GM23338 (cell line): ENCODE measurements at regions not wholly inside any gene's neighbourhood (a gene's known extent, or its start where the extent isn't known, plus 50 kb on each side); places are given as distances from the start of the nearest gene placed in this dataset.

Experiments used
- ATAC-seq: fragments of 200-7000 bp; cut with Tn5 transposase; 3 replicates; pipeline ENCODE4 v1.9.1; 2020
- DNase-seq: peaks from one replicate; pipeline ENCODE4 v3.0.0-alpha.2; 2015; ENCODE audit warnings: low spot score
- H2AFZ ChIP-seq: fragments of 200-600 bp; sonication (generic); 2 replicates; pipeline ENCODE4 v1.8.0; 2016; ENCODE audit warnings: antibody characterized with exemption, mild to moderate bottlenecking, moderate library complexity
- H3F3A ChIP-seq: fragments of 200-600 bp; sonication (generic); replicated peaks from 2 replicates; pipeline ENCODE4 v1.8.0; 2017; ENCODE audit warnings: antibody characterized with exemption, mixed run types, low read depth
- H3K27ac ChIP-seq: fragments of 200-600 bp; sonication (generic); 2 replicates; pipeline ENCODE4 v1.6.1; 2016; ENCODE audit warnings: low read depth
- H3K27me3 ChIP-seq: fragments of 200-600 bp; sonication (generic); 2 replicates; pipeline ENCODE4 v1.8.0; 2016; ENCODE audit warnings: mild to moderate bottlenecking, mixed run types, moderate library complexity; ENCODE audit not compliant: insufficient read depth
- H3K36me3 ChIP-seq: fragments of 200-600 bp; sonication (generic); 2 replicates; pipeline ENCODE4 v1.8.0; 2016; ENCODE audit warnings: mild to moderate bottlenecking; ENCODE audit not compliant: insufficient read depth
- H3K4me1 ChIP-seq: fragments of 200-600 bp; sonication (generic); 2 replicates; pipeline ENCODE4 v1.8.0; 2016; ENCODE audit warnings: mild to moderate bottlenecking, moderate library complexity; ENCODE audit not compliant: insufficient read depth
- H3K4me2 ChIP-seq: fragments of 200-600 bp; sonication (generic); 2 replicates; pipeline ENCODE4 v1.7.1; 2017; ENCODE audit warnings: mixed run types
- H3K4me3 ChIP-seq: fragments of 200-600 bp; sonication (generic); 2 replicates; pipeline ENCODE4 v1.6.1; 2016; ENCODE audit warnings: mixed run types
- H3K79me2 ChIP-seq: fragments of 200-600 bp; sonication (generic); replicated peaks from 2 replicates; pipeline ENCODE4 v1.8.0; 2017; ENCODE audit warnings: mild to moderate bottlenecking; ENCODE audit not compliant: insufficient read depth
- H3K9me2 ChIP-seq: fragments of 200-600 bp; sonication (generic); 2 replicates; pipeline ENCODE4 v1.8.0; 2017; ENCODE audit not compliant: insufficient read depth
- H4K20me1 ChIP-seq: fragments of 200-600 bp; sonication (generic); replicated peaks from 2 replicates; pipeline ENCODE4 v1.8.0; 2017; ENCODE audit warnings: mild to moderate bottlenecking; ENCODE audit not compliant: insufficient read depth
- H3K27ac Mint-ChIP-seq: 2 replicates; pipeline ENCODE4 v1.8.0; 2020; ENCODE audit warnings: inconsistent platforms, mild to moderate bottlenecking, moderate library complexity, mixed read lengths
- H3K27me3 Mint-ChIP-seq: 3 replicates; pipeline ENCODE4 v1.8.0; 2022; ENCODE audit warnings: low read depth, mild to moderate bottlenecking, moderate library complexity, mixed read lengths, inconsistent platforms; ENCODE audit not compliant: insufficient read depth, poor library complexity
- H3K36me3 Mint-ChIP-seq: 3 replicates; pipeline ENCODE4 v1.8.0; 2021; ENCODE audit warnings: low read depth, mild to moderate bottlenecking, inconsistent platforms, moderate library complexity, mixed read lengths
- H3K4me1 Mint-ChIP-seq: 3 replicates; pipeline ENCODE4 v1.8.0; 2020; ENCODE audit warnings: mild to moderate bottlenecking, inconsistent platforms, mixed read lengths
- H3K4me3 Mint-ChIP-seq: 3 replicates; pipeline ENCODE4 v1.8.0; 2021; ENCODE audit warnings: moderate library complexity, mild to moderate bottlenecking, inconsistent platforms, mixed read lengths
- H3K9me3 Mint-ChIP-seq: 3 replicates; pipeline ENCODE4 v1.8.0; 2020; ENCODE audit warnings: moderate library complexity, mild to moderate bottlenecking, inconsistent platforms, mixed read lengths
- ETS1 ChIP-seq: IDR thresholded peaks from 2 replicates; pipeline ENCODE4 v1.6.1; 2016; ENCODE audit warnings: antibody characterized with exemption
- EZH2 ChIP-seq: fragments of 200-600 bp; sonication (generic); IDR thresholded peaks from one replicate; pipeline ENCODE4 v1.8.0; 2017; ENCODE audit warnings: antibody characterized with exemption, mild to moderate bottlenecking, low read depth; ENCODE audit not compliant: unreplicated experiment
- EZH2phosphoT487 ChIP-seq: fragments of 200-600 bp; sonication (generic); IDR thresholded peaks from one replicate; pipeline ENCODE4 v1.8.1; 2018; ENCODE audit warnings: antibody characterized with exemption; ENCODE audit not compliant: unreplicated experiment
- REST ChIP-seq: IDR thresholded peaks from one replicate; pipeline ENCODE4 v1.6.1; 2018; ENCODE audit warnings: antibody characterized with exemption; ENCODE audit not compliant: unreplicated experiment
- ZNF462 ChIP-seq: fragments of 250-450 bp; sonication (Bioruptor Pico); IDR thresholded peaks from 2 replicates; pipeline ENCODE4 v1.5.0; 2020; ENCODE audit warnings: mild to moderate bottlenecking, moderate library complexity

- TF ChIP-seq ZNF462 (no peak), REST (no peak), EZH2 (no peak)
Measured at GRCh38 chr5:125190232-125191087, 444.0 kb upstream of the ZNF608 start (continued).

- Mint-ChIP-seq H3K27me3 (peaks cover 6% of the 10 kb centered on the region), H3K27ac (no peak overlapping the region), H3K9me3 (no peaks in the 10 kb centered on the region), H3K4me1 (peaks cover 62% of the 10 kb centered on the region), H3K36me3 (no peaks in the 10 kb centered on the region), H3K4me3 (no peak overlapping the region)
- Histone ChIP-seq H3F3A (no peaks in the 10 kb centered on the region), H3K9me2 (no peaks in the 10 kb centered on the region), H4K20me1 (no peaks in the 10 kb centered on the region), H3K27me3 (no peaks in the 10 kb centered on the region), H2AFZ (no peak overlapping the region), H3K27ac (no peak overlapping the region), H3K79me2 (no peaks in the 10 kb centered on the region), H3K36me3 (no peaks in the 10 kb centered on the region), H3K4me2 (no peak overlapping the region), H3K4me1 (peaks cover 47% of the 10 kb centered on the region), H3K4me3 (no peak overlapping the region)
- ATAC-seq = peak; percentile 70
- peak; percentile 54 for DNase-seq
- no peak for TF ChIP-seq EZH2phosphoT487
- no peak for TF ChIP-seq ETS1
Measured at GRCh38 chr5:125194883-125195282, 448.4 kb upstream of the ZNF608 start.
